Neuronal stem cell (in vitro differentiated cells): ENCODE measurements at regions not wholly inside any gene's neighbourhood (a gene's known extent, or its start where the extent isn't known, plus 50 kb on each side); places are given as distances from the start of the nearest gene placed in this dataset.

Experiments
- DNase-seq: peaks from one replicate; pipeline ENCODE4 v3.0.0-alpha.2; 2013; ENCODE audit warnings: low spot score
- H2AFZ ChIP-seq: one replicate; pipeline ENCODE4 v1.6.1; 2013; ENCODE audit warnings: mild to moderate bottlenecking, low read length, inconsistent platforms
- H2AK5ac ChIP-seq: 2 replicates; pipeline ENCODE4 v1.6.1; 2013; ENCODE audit warnings: low read depth, mild to moderate bottlenecking, inconsistent platforms, low read length, moderate library complexity, mixed read lengths
- H2BK120ac ChIP-seq: 2 replicates; pipeline ENCODE4 v1.6.1; 2013; ENCODE audit warnings: low read depth, mild to moderate bottlenecking, inconsistent platforms, low read length, moderate library complexity, mixed read lengths
- H2BK12ac ChIP-seq: one replicate; pipeline ENCODE4 v1.6.1; 2013; ENCODE audit warnings: low read length, inconsistent platforms
- H2BK15ac ChIP-seq: 2 replicates; pipeline ENCODE4 v1.6.1; 2013; ENCODE audit warnings: mild to moderate bottlenecking, low read length, inconsistent platforms, mixed read lengths
- H2BK5ac ChIP-seq: one replicate; pipeline ENCODE4 v1.6.1; 2013; ENCODE audit warnings: inconsistent platforms, mild to moderate bottlenecking, low read length, moderate library complexity
- H3K14ac ChIP-seq: one replicate; pipeline ENCODE4 v1.6.1; 2013; ENCODE audit warnings: low read length, inconsistent platforms
- H3K18ac ChIP-seq: 2 replicates; pipeline ENCODE4 v1.6.1; 2013; ENCODE audit warnings: low read length, inconsistent platforms
- H3K23ac ChIP-seq: 2 replicates; pipeline ENCODE4 v1.6.1; 2013; ENCODE audit warnings: low read depth, mild to moderate bottlenecking, mixed read lengths, low read length, inconsistent platforms; ENCODE audit not compliant: poor library complexity
- H3K27ac ChIP-seq: replicated peaks from 3 replicates; pipeline ENCODE4 v1.5.1; 2013; ENCODE audit warnings: low read length, inconsistent platforms
- H3K27me3 ChIP-seq, 3 experiments: 2 replicates each; pipeline ENCODE4 v1.6.1; 2013; ENCODE audit warnings: low read length in 3 of 3, mild to moderate bottlenecking in 2 of 3, inconsistent platforms in 1 of 3, low read depth in 1 of 3, mixed read lengths in 1 of 3, moderate library complexity in 1 of 3; ENCODE audit not compliant: control insufficient read depth in 3 of 3, insufficient read depth in 3 of 3
- H3K36me3 ChIP-seq, 2 donors: replicated peaks in 1 of 2; 2 replicates each; pipeline ENCODE4 v1.6.1; 2013; ENCODE audit warnings: low read length in 2 of 2; ENCODE audit not compliant: control insufficient read depth in 2 of 2, insufficient read depth in 2 of 2
- H3K4ac ChIP-seq: 2 replicates; pipeline ENCODE4 v1.6.1; 2013; ENCODE audit warnings: inconsistent platforms, mild to moderate bottlenecking, low read length, moderate library complexity
- H3K4me1 ChIP-seq, 2 donors: 1 replicate in 1 of 2; 2 replicates in 1 of 2; pipeline ENCODE4 v1.6.1; 2013; ENCODE audit warnings: low read length in 2 of 2, low read depth in 1 of 2; ENCODE audit not compliant: control insufficient read depth in 2 of 2, insufficient read depth in 1 of 2
- H3K4me2 ChIP-seq: one replicate; pipeline ENCODE4 v1.6.1; 2013; ENCODE audit warnings: mild to moderate bottlenecking, low read length, inconsistent platforms; ENCODE audit not compliant: insufficient read depth, poor library complexity, severe bottlenecking
- H3K4me3 ChIP-seq, 2 donors: 2 replicates each; pipeline ENCODE4 v1.5.1; 2013; ENCODE audit warnings: low read length in 2 of 2, mild to moderate bottlenecking in 2 of 2, inconsistent platforms in 1 of 2, moderate library complexity in 1 of 2
- H3K79me1 ChIP-seq: one replicate; pipeline ENCODE4 v1.6.1; 2013; ENCODE audit warnings: low read depth, mild to moderate bottlenecking, inconsistent platforms, low read length, moderate library complexity
- H3K9ac ChIP-seq: one replicate; pipeline ENCODE4 v1.6.1; 2013; ENCODE audit warnings: mild to moderate bottlenecking, low read depth, low read length, inconsistent platforms; ENCODE audit not compliant: poor library complexity
- H3K9me3 ChIP-seq, 2 donors: replicated peaks in 1 of 2; 2 replicates each; pipeline versions ENCODE3 to v1.6.1; 2013; ENCODE audit warnings: low read length in 2 of 2, mild to moderate bottlenecking in 2 of 2, inconsistent platforms in 1 of 2, low read depth in 1 of 2, mixed read lengths in 1 of 2, moderate library complexity in 1 of 2; ENCODE audit not compliant: control insufficient read depth in 2 of 2, insufficient read depth in 1 of 2
- H4K8ac ChIP-seq: one replicate; pipeline ENCODE4 v1.6.1; 2013; ENCODE audit warnings: low read depth, mild to moderate bottlenecking, inconsistent platforms, low read length, moderate library complexity
- H4K91ac ChIP-seq: one replicate; pipeline ENCODE4 v1.6.1; 2013; ENCODE audit warnings: low read length, low read depth, mild to moderate bottlenecking, inconsistent platforms; ENCODE audit not compliant: poor library complexity
- WGBS, 2 donors: extraction: QIAGEN DNeasy Blood & Tissue Kit; methylation state at CpG; one replicate each; pipeline ENCODE4 v1.1.7; 2013; ENCODE audit warnings: missing lambda C conversion rate in 2 of 2, mixed read lengths in 1 of 2; ENCODE audit not compliant: insufficient read length in 2 of 2, insufficient replicate concordance in 1 of 2; ENCODE audit errors: extremely low coverage in 2 of 2; 5-methylcytosine and 5-hydroxymethylcytosine counted together

DNA sequence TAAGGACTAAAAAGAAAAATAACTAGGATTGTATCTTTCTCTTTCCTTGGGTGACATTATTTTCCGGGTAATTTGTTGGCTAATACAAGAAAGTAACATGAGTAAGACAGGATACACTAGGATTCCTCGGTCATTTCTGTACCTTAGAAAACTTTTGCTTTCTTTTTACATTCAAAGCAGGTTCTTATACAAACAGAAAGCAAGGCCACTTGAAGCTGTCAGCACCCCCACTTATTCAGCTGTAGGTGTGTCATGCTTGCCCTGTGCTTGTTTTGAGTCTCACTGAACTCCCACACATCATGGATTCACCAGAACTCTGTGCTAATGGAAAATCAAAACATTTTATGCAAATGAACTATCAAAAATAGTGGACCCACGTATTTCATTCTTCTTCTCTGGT is 266.8 kb upstream of the CLEC14A start:
- Histone ChIP-seq H3K36me3 (no peaks in the 10 kb centered on the region), H2AFZ (no peak overlapping the region), H3K4me3 (no peak overlapping the region), H3K79me1 (no peaks in the 10 kb centered on the region), H3K27ac (no peak overlapping the region), H3K9me3 (no peaks in the 10 kb centered on the region), H2BK5ac (no peak overlapping the region), H2BK15ac (no peak overlapping the region), H3K23ac (no peak overlapping the region), H2BK120ac (no peak overlapping the region), H3K4me2 (no peak overlapping the region), H3K4ac (no peak overlapping the region), H3K9ac (no peak overlapping the region), H4K91ac (no peak overlapping the region), H3K27me3 (no peaks in the 10 kb centered on the region), H2AK5ac (no peak overlapping the region), H3K4me1 (no peaks in the 10 kb centered on the region), H2BK12ac (no peak overlapping the region), H3K14ac (no peak overlapping the region), H4K8ac (no peak overlapping the region), H3K18ac (no peak overlapping the region)
- no CpG with 5 or more reads among the region's 3 CpGs for WGBS, 2 donors
- DNase-seq, result no peak

DNA sequence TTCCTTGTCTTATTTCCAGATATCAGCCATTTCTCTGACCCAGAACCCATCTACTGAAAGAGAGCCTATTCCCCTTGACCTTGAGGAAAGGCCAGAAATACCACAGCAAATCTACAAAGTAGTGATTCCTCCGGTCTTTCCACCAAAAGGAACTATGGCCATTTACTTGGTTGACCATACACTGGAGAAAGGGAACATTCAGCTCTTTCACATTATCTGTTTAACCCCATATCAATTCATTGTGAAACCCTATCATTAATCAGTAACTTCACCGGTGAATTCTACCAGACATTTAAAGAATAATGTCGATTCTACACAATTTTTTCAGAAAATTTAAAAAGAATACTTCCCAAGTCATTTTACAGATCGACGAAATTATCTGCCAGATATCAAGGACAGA is 265.7 kb upstream of the CLEC14A start:
- no peak overlapping the region for H2BK15ac ChIP-seq
- H3K18ac ChIP-seq, result no peak overlapping the region
- H2BK5ac ChIP-seq, result no peak overlapping the region
- no peaks in the 10 kb centered on the region for H3K36me3 ChIP-seq
- H2BK120ac ChIP-seq, result no peak overlapping the region
- no peak overlapping the region for H2AK5ac ChIP-seq
- H3K4me1 ChIP-seq, result no peaks in the 10 kb centered on the region
- no peaks in the 10 kb centered on the region for H3K9me3 ChIP-seq
- no peak overlapping the region for H4K8ac ChIP-seq
- no peak overlapping the region for H3K9ac ChIP-seq
- H3K27me3 ChIP-seq, result no peaks in the 10 kb centered on the region
- no peak overlapping the region for H3K4me2 ChIP-seq
- no peak for DNase-seq
- H4K91ac ChIP-seq, result no peak overlapping the region
- no peak overlapping the region for H3K23ac ChIP-seq
- H2AFZ ChIP-seq, result no peak overlapping the region
- no peak overlapping the region for H3K4me3 ChIP-seq
- H3K27ac ChIP-seq, result no peak overlapping the region
- H2BK12ac ChIP-seq, result no peak overlapping the region
- no CpG with 5 or more reads among the region's 5 CpGs for WGBS, 2 donors
- H3K79me1 ChIP-seq, result no peaks in the 10 kb centered on the region
- H3K4ac ChIP-seq, result no peak overlapping the region
- H3K14ac ChIP-seq, result no peak overlapping the region

DNA sequence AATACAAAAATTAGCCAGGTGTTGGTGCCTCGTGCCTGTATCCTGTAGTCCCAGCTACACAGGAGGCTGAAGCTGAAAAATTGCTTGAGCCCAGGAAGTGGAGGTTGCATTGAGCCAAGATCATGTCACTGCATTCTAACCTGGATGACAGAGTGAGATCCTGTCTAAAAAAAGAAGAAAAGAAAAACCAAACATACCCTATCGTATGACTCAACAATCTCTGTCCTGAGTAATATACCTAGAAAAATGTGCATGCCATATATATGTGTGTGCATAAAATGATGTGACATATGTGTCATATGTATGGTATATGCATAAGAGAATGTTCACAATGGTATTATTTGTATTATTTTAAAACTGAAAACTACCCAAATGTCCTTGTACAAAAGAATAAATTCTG is 261.5 kb upstream of the CLEC14A start:
- Histone ChIP-seq H4K8ac (no peak overlapping the region), H3K9me3 (no peaks in the 10 kb centered on the region)

DNA sequence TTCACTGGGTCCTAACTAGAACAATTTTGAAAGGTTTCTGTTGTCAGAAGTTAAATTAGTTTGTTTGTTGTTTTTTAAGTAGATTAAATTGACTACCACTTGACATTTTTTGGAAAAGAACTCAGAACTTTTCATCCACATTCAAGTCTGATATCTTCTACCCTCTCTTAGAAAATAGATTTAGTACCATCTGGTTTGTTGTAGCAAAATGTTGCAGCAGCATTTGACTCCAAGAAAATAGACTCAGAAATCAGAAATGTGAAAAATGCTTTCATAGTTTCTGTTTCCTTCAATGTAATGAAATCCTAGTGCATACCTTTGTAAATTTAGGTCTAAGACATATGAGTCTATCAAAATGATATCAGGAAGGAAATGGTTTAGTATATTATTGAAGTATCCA is 256.3 kb upstream of the CLEC14A start:
- peaks cover 0 to 2% of the 10 kb centered on the region in 2 donors for H3K4me1 ChIP-seq
- no peak overlapping the region for H2BK120ac ChIP-seq
- no peak overlapping the region for H2BK12ac ChIP-seq
- no peak overlapping the region for H2AFZ ChIP-seq
- H3K23ac ChIP-seq, result no peak overlapping the region
- no peak overlapping the region for H2BK15ac ChIP-seq
- no peak overlapping the region for H3K4ac ChIP-seq
- no peaks in the 10 kb centered on the region for H3K36me3 ChIP-seq
- no peaks in the 10 kb centered on the region for H3K79me1 ChIP-seq
- no peak overlapping the region for H3K4me2 ChIP-seq
- H2BK5ac ChIP-seq, result no peak overlapping the region
- no peak for DNase-seq
- H3K4me3 ChIP-seq, result no peak overlapping the region
- no peak overlapping the region for H4K91ac ChIP-seq
- no peaks in the 10 kb centered on the region for H3K27me3 ChIP-seq
- no peak overlapping the region for H3K27ac ChIP-seq
- H3K9me3 ChIP-seq, result no peaks in the 10 kb centered on the region
- H3K14ac ChIP-seq, result no peak overlapping the region
- H2AK5ac ChIP-seq, result no peak overlapping the region
- no peak overlapping the region for H3K9ac ChIP-seq
- H4K8ac ChIP-seq, result no peak overlapping the region
- no peak overlapping the region for H3K18ac ChIP-seq

More for the DNA sequence above, 261.5 kb upstream of the CLEC14A start:
- H2AK5ac ChIP-seq, result no peak overlapping the region
- no peaks in the 10 kb centered on the region for H3K36me3 ChIP-seq
- DNase-seq, result no peak
- H3K14ac ChIP-seq, result no peak overlapping the region
- no peak overlapping the region for H3K4ac ChIP-seq
- no peaks in the 10 kb centered on the region for H3K4me1 ChIP-seq
- H3K27ac ChIP-seq, result no peak overlapping the region
- no peak overlapping the region for H2BK5ac ChIP-seq
- no peak overlapping the region for H3K23ac ChIP-seq
- H3K18ac ChIP-seq, result no peak overlapping the region
- WGBS, 2 donors, result no CpG with 5 or more reads among the region's 2 CpGs
- H2AFZ ChIP-seq, result no peak overlapping the region
- no peak overlapping the region for H2BK15ac ChIP-seq
- H3K79me1 ChIP-seq, result no peaks in the 10 kb centered on the region
- no peak overlapping the region for H3K4me2 ChIP-seq
- no peak overlapping the region for H3K9ac ChIP-seq
- no peak overlapping the region for H4K91ac ChIP-seq
- no peak overlapping the region for H2BK120ac ChIP-seq
- H3K27me3 ChIP-seq, result no peaks in the 10 kb centered on the region
- no peak overlapping the region for H3K4me3 ChIP-seq
- H2BK12ac ChIP-seq, result no peak overlapping the region
